ENCODE measurements at regions not wholly inside any gene's neighbourhood (a gene's known extent, or its start where the extent isn't known, plus 50 kb on each side); places are given as distances from the start of the nearest gene placed in this dataset.

GRCh38 chr14:66383257-66383656, 102.9 kb upstream of the CCDC196 start:
- H3K4me3 ChIP-seq (replicated peaks; ENCODE audit: low read depth, low read length), result no peak overlapping the region
- TF ChIP-seq, protein P1, sequence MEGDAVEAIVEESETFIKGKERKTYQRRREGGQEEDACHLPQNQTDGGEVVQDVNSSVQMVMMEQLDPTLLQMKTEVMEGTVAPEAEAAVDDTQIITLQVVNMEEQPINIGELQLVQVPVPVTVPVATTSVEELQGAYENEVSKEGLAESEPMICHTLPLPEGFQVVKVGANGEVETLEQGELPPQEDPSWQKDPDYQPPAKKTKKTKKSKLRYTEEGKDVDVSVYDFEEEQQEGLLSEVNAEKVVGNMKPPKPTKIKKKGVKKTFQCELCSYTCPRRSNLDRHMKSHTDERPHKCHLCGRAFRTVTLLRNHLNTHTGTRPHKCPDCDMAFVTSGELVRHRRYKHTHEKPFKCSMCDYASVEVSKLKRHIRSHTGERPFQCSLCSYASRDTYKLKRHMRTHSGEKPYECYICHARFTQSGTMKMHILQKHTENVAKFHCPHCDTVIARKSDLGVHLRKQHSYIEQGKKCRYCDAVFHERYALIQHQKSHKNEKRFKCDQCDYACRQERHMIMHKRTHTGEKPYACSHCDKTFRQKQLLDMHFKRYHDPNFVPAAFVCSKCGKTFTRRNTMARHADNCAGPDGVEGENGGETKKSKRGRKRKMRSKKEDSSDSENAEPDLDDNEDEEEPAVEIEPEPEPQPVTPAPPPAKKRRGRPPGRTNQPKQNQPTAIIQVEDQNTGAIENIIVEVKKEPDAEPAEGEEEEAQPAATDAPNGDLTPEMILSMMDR (IDR thresholded peaks at IDR 0.05; ENCODE audit: low read length, missing control alignments), result no peak
- no peak for DNase-seq (ENCODE audit: low read depth)

- TF ChIP-seq, protein P1 (IDR thresholded peaks at IDR 0.05; ENCODE audit: low read length, missing control alignments), result no peak
- DNase-seq (ENCODE audit: low read depth), result no peak
- H3K4me3 ChIP-seq (replicated peaks; ENCODE audit: low read depth, low read length), result no peak overlapping the region
These were observed 102.4 kb upstream of the CCDC196 start for GRCh38 chr14:66383771-66384170.

GRCh38 chr14:66388516-66388915, 97.7 kb upstream of the CCDC196 start:
- DNase-seq (ENCODE audit: low read depth), result no peak
- TF ChIP-seq, protein P1 (IDR thresholded peaks at IDR 0.05; ENCODE audit: low read length, missing control alignments), result no peak
- H3K4me3 ChIP-seq (replicated peaks; ENCODE audit: low read depth, low read length), result no peak overlapping the region

- DNase-seq (ENCODE audit: low read depth), result no peak
- no peak overlapping the region for H3K4me3 ChIP-seq (replicated peaks; ENCODE audit: low read depth, low read length)
- TF ChIP-seq, protein P1 (IDR thresholded peaks at IDR 0.05; ENCODE audit: low read length, missing control alignments), result no peak
These were observed 96.7 kb upstream of the CCDC196 start for GRCh38 chr14:66389481-66389880.

DNA sequence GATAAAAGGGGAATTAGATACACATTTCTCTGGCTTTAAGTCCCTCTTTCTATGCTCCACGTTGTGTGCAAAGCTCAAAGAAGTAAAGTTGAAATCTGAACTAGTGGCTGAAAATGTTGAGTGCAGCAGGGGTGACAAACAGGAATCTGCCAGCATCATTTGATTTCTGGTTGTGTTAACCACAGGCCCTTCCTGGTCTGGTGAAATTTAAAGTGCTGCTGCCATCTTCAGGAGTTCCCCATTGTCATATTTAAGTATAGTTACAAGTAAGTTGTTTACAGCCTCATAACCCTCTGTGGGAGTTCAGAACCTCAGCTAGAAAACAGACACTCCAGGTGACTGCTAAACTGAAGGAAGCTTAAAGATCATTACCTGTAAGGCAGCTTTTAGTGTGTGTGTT, 90.9 kb upstream of the CCDC196 start:
- TF ChIP-seq, protein P1 (IDR thresholded peaks at IDR 0.05; ENCODE audit: low read length, missing control alignments), result no peak
- no peak overlapping the region for H3K4me3 ChIP-seq (replicated peaks; ENCODE audit: low read depth, low read length)
- DNase-seq (ENCODE audit: low read depth), result no peak

DNA sequence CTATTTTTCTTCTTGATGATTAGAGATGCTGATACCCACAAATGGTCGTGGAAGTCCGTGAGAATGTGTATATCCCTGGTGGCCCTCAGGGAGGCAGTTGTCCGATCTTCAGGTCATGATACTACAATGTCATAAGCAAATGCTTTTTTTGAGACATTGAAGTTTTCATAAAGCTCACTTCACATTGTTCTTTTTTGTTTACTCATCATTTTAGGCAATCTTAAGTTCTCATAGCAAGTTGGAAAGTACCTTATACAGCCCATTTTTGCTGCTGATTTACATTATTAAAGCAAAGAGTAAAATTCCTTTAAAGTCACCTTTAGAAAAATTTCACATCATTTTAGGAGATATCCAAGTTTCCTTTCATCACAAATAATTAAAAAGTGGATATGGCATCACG, 90.0 kb upstream of the CCDC196 start:
- no peak for DNase-seq (ENCODE audit: low read depth)
- TF ChIP-seq, protein P1 (IDR thresholded peaks at IDR 0.05; ENCODE audit: low read length, missing control alignments), result no peak
- no peak overlapping the region for H3K4me3 ChIP-seq (replicated peaks; ENCODE audit: low read depth, low read length)

DNA sequence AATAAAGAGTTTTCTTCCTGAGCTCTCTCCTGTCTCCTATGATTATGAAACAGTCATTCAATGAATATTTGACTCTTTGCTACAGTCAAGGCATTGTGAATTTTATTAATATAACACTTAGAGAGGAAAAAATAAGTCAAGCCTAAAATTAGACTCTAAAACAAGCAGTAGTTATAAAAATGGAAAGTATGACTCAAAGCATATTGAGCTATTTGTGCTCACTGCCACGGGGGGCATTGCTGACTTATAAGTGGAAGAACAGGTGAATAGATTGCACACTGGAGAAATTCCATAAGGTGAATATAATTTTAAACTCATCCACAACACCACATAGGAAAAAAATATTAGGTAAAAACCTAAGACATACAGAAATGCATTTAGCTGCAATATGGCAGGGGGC, 87.7 kb upstream of the CCDC196 start:
- H3K4me3 ChIP-seq (replicated peaks; ENCODE audit: low read depth, low read length), result no peak overlapping the region
- no peak for DNase-seq (ENCODE audit: low read depth)
- TF ChIP-seq, protein P1 (IDR thresholded peaks at IDR 0.05; ENCODE audit: low read length, missing control alignments), result no peak
